Heart left ventricle (tissue), 13 donors: ENCODE measurements at regions not wholly inside any gene's neighbourhood (a gene's known extent, or its start where the extent isn't known, plus 50 kb on each side); places are given as distances from the start of the nearest gene placed in this dataset.

ENCODE experiments used
- CTCF ChIP-seq, 12 donors: fragments of 200-600 bp; sonication (generic) in 4 of 12; IDR thresholded peaks; one replicate each; pipeline versions ENCODE4 v1.5.0 to v1.8.0; 2018 to 2022; ENCODE audit warnings: antibody characterized with exemption in 12 of 12, mild to moderate bottlenecking in 5 of 12
- POLR2A ChIP-seq, 2 donors: fragments of 450-650 bp; IDR thresholded peaks; one replicate each; pipeline ENCODE4 v1.6.1; 2017; ENCODE audit warnings: antibody characterized with exemption in 2 of 2, mild to moderate bottlenecking in 2 of 2, moderate library complexity in 2 of 2
- donor health status: ischemic (EF 13 %, LVEDD 7.1; RV severe dilation, severe dysfunction).
- donor health status: DM: no; HTN: yes; CAD: no.
- donor health status: DM: no; HTN: no; CAD: no.
- donor health status: ischemic (EF 25% LVEDD 6.9; RV normal size, moderate dysfunction).
- donor health status: ischemic (EF 25% LVEDD 5.7; RV mildly dilated, moderate dysfunction).
- donor health status: ischemic (EF 35%, LVEDD 5.7; RV mildly dilated, moderate dysfunction).
- donor health status: nonischemic (EF 11% LVEDD 7.7; RV severe dilation, severe dysfunction).
- donor health status: DM: yes; HTN: yes; CAD: no.
- donor health status: PGD.
- donor health status: ischemic (EF 29% LVEDD 5.4; RV normal size, mild dysfunction).
- donor health status: nonischemic (EF 23%, LVEDD 6.1; RV moderate dilation, normal function).

- TF ChIP-seq CTCF (IDR thresholded peaks at IDR 0.05): no peak
- no peak for TF ChIP-seq POLR2A (IDR thresholded peaks at IDR 0.05)
These were observed 81.0 kb upstream of the HOXC13 start for GRCh38 chr12:53857666-53858065.
